Effector memory CD8-positive, alpha-beta T cell (primary cell): ENCODE measurements at regions not wholly inside any gene's neighbourhood (a gene's known extent, or its start where the extent isn't known, plus 50 kb on each side); places are given as distances from the start of the nearest gene placed in this dataset.
"Not testable (repeated sequence)": the region's sequence is repeated elsewhere in the genome, so short reads cannot be mapped to it uniquely, and the experiment has no call there.

Source experiments
- ATAC-seq: fragments of 150-1000 bp; cut with Tn5 transposase; replicated peaks from 2 replicates; pipeline ENCODE4 v1.10.0; 2021; ENCODE audit warnings: mild to moderate bottlenecking, moderate library complexity
- DNase-seq, 3 experiments: peaks; one replicate each; pipeline ENCODE4 v3.0.0; 2021
- H3K27ac Mint-ChIP-seq, 2 donors: one replicate each; pipeline ENCODE4 v1.8.0; 2022; ENCODE audit warnings: mild to moderate bottlenecking in 2 of 2, mixed read lengths in 2 of 2, moderate library complexity in 2 of 2
- H3K27me3 Mint-ChIP-seq, 2 donors: one replicate each; pipeline ENCODE4 v1.8.0; 2022; ENCODE audit warnings: mixed read lengths in 2 of 2
- H3K36me3 Mint-ChIP-seq: one replicate; pipeline ENCODE4 v1.8.0; 2022; ENCODE audit warnings: mild to moderate bottlenecking, moderate library complexity, mixed read lengths; ENCODE audit not compliant: insufficient read depth
- H3K4me1 Mint-ChIP-seq, 2 donors: one replicate each; pipeline ENCODE4 v1.8.0; 2022; ENCODE audit warnings: low read depth in 2 of 2, mixed read lengths in 2 of 2
- H3K4me3 Mint-ChIP-seq, 2 donors: one replicate each; pipeline ENCODE4 v1.8.0; 2022; ENCODE audit warnings: mild to moderate bottlenecking in 2 of 2, mixed read lengths in 2 of 2, moderate library complexity in 2 of 2
- H3K9me3 Mint-ChIP-seq, 2 donors: one replicate each; pipeline ENCODE4 v1.8.0; 2022; ENCODE audit warnings: mixed read lengths in 2 of 2

- Mint-ChIP-seq H3K27me3 (no peaks in the 10 kb centered on the region), H3K36me3 (no peaks in the 10 kb centered on the region), H3K9me3 (peaks cover 3 to 11% of the 10 kb centered on the region in 2 donors), H3K27ac (no peak overlapping the region), H3K4me1 (no peaks in the 10 kb centered on the region), H3K4me3 (no peak overlapping the region)
- DNase-seq: no peak
- ATAC-seq: no peak
These were observed 327.3 kb upstream of the CDH8 start for GRCh38 chr16:62363501-62363900.

- H3K9me3 Mint-ChIP-seq: peaks cover 6 to 21% of the 10 kb centered on the region in 2 donors
These were observed 317.1 kb upstream of the CDH8 start for GRCh38 chr16:62353355-62353754.

GRCh38 chr16:62342216-62342615, 306.0 kb upstream of the CDH8 start:
- Mint-ChIP-seq H3K27ac (no peak overlapping the region), H3K4me1 (no peaks in the 10 kb centered on the region), H3K9me3 (peaks cover 10 to 14% of the 10 kb centered on the region in 2 donors), H3K36me3 (peaks cover 9% of the 10 kb centered on the region), H3K27me3 (no peaks in the 10 kb centered on the region), H3K4me3 (no peak overlapping the region)
- DNase-seq (no peak), ATAC-seq (no peak)

More at GRCh38 chr16:62353355-62353754, 317.1 kb upstream of the CDH8 start:
- Mint-ChIP-seq H3K4me1 (no peaks in the 10 kb centered on the region), H3K4me3 (no peak overlapping the region), H3K36me3 (no peaks in the 10 kb centered on the region), H3K27ac (no peak overlapping the region), H3K27me3 (no peaks in the 10 kb centered on the region)
- ATAC-seq: no peak
- no peak for DNase-seq

GRCh38 chr16:62335356-62335755, 299.1 kb upstream of the CDH8 start:
- DNase-seq: no peak
- Mint-ChIP-seq H3K4me3 (no peak overlapping the region), H3K9me3 (peaks cover 0 to 16% of the 10 kb centered on the region in 2 donors), H3K27ac (no peak overlapping the region), H3K4me1 (no peaks in the 10 kb centered on the region), H3K36me3 (no peaks in the 10 kb centered on the region), H3K27me3 (no peaks in the 10 kb centered on the region)
- no peak for ATAC-seq

- Mint-ChIP-seq H3K4me1 (no peaks in the 10 kb centered on the region), H3K36me3 (no peaks in the 10 kb centered on the region), H3K27ac (no peak overlapping the region), H3K4me3 (no peak overlapping the region), H3K27me3 (no peaks in the 10 kb centered on the region), H3K9me3 (peaks cover 0 to 6% of the 10 kb centered on the region in 2 donors)
- DNase-seq: no peak
- no peak for ATAC-seq
These were observed 285.4 kb upstream of the CDH8 start for GRCh38 chr16:62321606-62322005.

GRCh38 chr16:62298600-62298999, 262.4 kb upstream of the CDH8 start:
- no peak overlapping the region for H3K4me3 Mint-ChIP-seq
- ATAC-seq: no peak
- H3K27me3 Mint-ChIP-seq: no peaks in the 10 kb centered on the region
- no peaks in the 10 kb centered on the region for H3K4me1 Mint-ChIP-seq
- no peak for DNase-seq
- no peaks in the 10 kb centered on the region for H3K36me3 Mint-ChIP-seq
- no peak overlapping the region for H3K27ac Mint-ChIP-seq
- H3K9me3 Mint-ChIP-seq: peaks cover 15 to 21% of the 10 kb centered on the region in 2 donors

GRCh38 chr16:62294213-62294972, 258.2 kb upstream of the CDH8 start:
- no peaks in the 10 kb centered on the region for H3K4me1 Mint-ChIP-seq
- no peak overlapping the region for H3K27ac Mint-ChIP-seq
- DNase-seq (no peak), ATAC-seq (no peak)
- no peak overlapping the region for H3K4me3 Mint-ChIP-seq
- no peaks in the 10 kb centered on the region for H3K36me3 Mint-ChIP-seq
- no peaks in the 10 kb centered on the region for H3K27me3 Mint-ChIP-seq
- H3K9me3 Mint-ChIP-seq: peaks cover 8 to 10% of the 10 kb centered on the region in 2 donors

GRCh38 chr16:62288990-62289629, 252.9 kb upstream of the CDH8 start:
- ATAC-seq: no peak
- no peaks in the 10 kb centered on the region for H3K27me3 Mint-ChIP-seq
- no peak for DNase-seq
- no peak overlapping the region for H3K4me3 Mint-ChIP-seq
- no peaks in the 10 kb centered on the region for H3K36me3 Mint-ChIP-seq
- H3K4me1 Mint-ChIP-seq: no peaks in the 10 kb centered on the region
- no peak overlapping the region for H3K27ac Mint-ChIP-seq
- H3K9me3 Mint-ChIP-seq: peaks cover 7 to 8% of the 10 kb centered on the region in 2 donors

- no peak for DNase-seq
- Mint-ChIP-seq H3K36me3 (no peaks in the 10 kb centered on the region), H3K9me3 (peaks cover 0 to 8% of the 10 kb centered on the region in 2 donors), H3K27ac (no peak overlapping the region), H3K4me1 (no peaks in the 10 kb centered on the region), H3K4me3 (no peak overlapping the region), H3K27me3 (no peaks in the 10 kb centered on the region)
- ATAC-seq: no peak
These were observed 244.3 kb upstream of the CDH8 start for GRCh38 chr16:62280506-62280905.

GRCh38 chr16:62277942-62278341, 241.7 kb upstream of the CDH8 start:
- no peak for ATAC-seq

GRCh38 chr16:62276637-62277036, 240.4 kb upstream of the CDH8 start:
- H3K36me3 Mint-ChIP-seq: no peaks in the 10 kb centered on the region
- DNase-seq (no peak), ATAC-seq (no peak)
- peaks cover 7 to 16% of the 10 kb centered on the region in 2 donors for H3K9me3 Mint-ChIP-seq
- H3K27ac Mint-ChIP-seq: no peak overlapping the region
- no peak overlapping the region for H3K4me3 Mint-ChIP-seq
- H3K27me3 Mint-ChIP-seq: no peaks in the 10 kb centered on the region
- H3K4me1 Mint-ChIP-seq: no peaks in the 10 kb centered on the region

More at GRCh38 chr16:62277942-62278341, 241.7 kb upstream of the CDH8 start:
- peaks cover 7 to 15% of the 10 kb centered on the region in 2 donors for H3K9me3 Mint-ChIP-seq
- no peaks in the 10 kb centered on the region for H3K36me3 Mint-ChIP-seq
- no peaks in the 10 kb centered on the region for H3K4me1 Mint-ChIP-seq
- no peak overlapping the region for H3K4me3 Mint-ChIP-seq
- DNase-seq: no peak
- H3K27me3 Mint-ChIP-seq: no peaks in the 10 kb centered on the region
- H3K27ac Mint-ChIP-seq: no peak overlapping the region

GRCh38 chr16:62272035-62272434, 235.8 kb upstream of the CDH8 start:
- Mint-ChIP-seq H3K4me3 (no peak overlapping the region), H3K4me1 (no peaks in the 10 kb centered on the region)

GRCh38 chr16:62261760-62262159, 225.5 kb upstream of the CDH8 start:
- Mint-ChIP-seq H3K27me3 (no peaks in the 10 kb centered on the region), H3K4me1 (no peaks in the 10 kb centered on the region), H3K36me3 (no peaks in the 10 kb centered on the region), H3K4me3 (no peak overlapping the region), H3K9me3 (peaks cover 12 to 27% of the 10 kb centered on the region in 2 donors), H3K27ac (no peak overlapping the region)
- DNase-seq: no peak
- no peak for ATAC-seq

More at GRCh38 chr16:62272035-62272434, 235.8 kb upstream of the CDH8 start:
- Mint-ChIP-seq H3K9me3 (peaks cover 15 to 20% of the 10 kb centered on the region in 2 donors), H3K27me3 (no peaks in the 10 kb centered on the region), H3K27ac (no peak overlapping the region), H3K36me3 (no peaks in the 10 kb centered on the region)
- no peak for DNase-seq
- no peak for ATAC-seq

- H3K4me3 Mint-ChIP-seq, H3K4me1 Mint-ChIP-seq, DNase-seq, ATAC-seq, H3K36me3 Mint-ChIP-seq, H3K27me3 Mint-ChIP-seq, H3K27ac Mint-ChIP-seq: not testable (repeated sequence)
- H3K9me3 Mint-ChIP-seq: peaks cover 10 to 14% of the 10 kb centered on the region in 2 donors
These were observed 222.7 kb upstream of the CDH8 start for GRCh38 chr16:62258931-62259435.
